Epithelial cell of esophagus (primary cell): ENCODE measurements at regions not wholly inside any gene's neighbourhood (a gene's known extent, or its start where the extent isn't known, plus 50 kb on each side); places are given as distances from the start of the nearest gene placed in this dataset.

Source experiments
- DNase-seq: peaks from one replicate; pipeline ENCODE4 v3.0.0; 2010; ENCODE audit warnings: low read depth
- H3K4me3 ChIP-seq: 2 replicates; pipeline ENCODE4 v1.5.1; 2011; ENCODE audit warnings: mild to moderate bottlenecking, low read length, control low read depth
- CTCF ChIP-seq: IDR thresholded peaks from 2 replicates; pipeline ENCODE4 v1.5.1; 2011; ENCODE audit warnings: low read depth, mild to moderate bottlenecking, low read length, control low read depth, inconsistent platforms; ENCODE audit not compliant: insufficient read depth; ENCODE audit errors: missing control alignments

GRCh38 chr4:8775751-8776355 is 95.8 kb downstream of the HMX1 start:
- H3K4me3 ChIP-seq: no peak overlapping the region
- TF ChIP-seq CTCF: no peak
- no peak for DNase-seq

GRCh38 chr4:8775121-8775520 is 96.5 kb downstream of the HMX1 start:
- no peak for DNase-seq
- no peak overlapping the region for H3K4me3 ChIP-seq
- no peak for TF ChIP-seq CTCF

- no peak for TF ChIP-seq CTCF
- DNase-seq: no peak
- H3K4me3 ChIP-seq: no peak overlapping the region
These were observed 97.6 kb downstream of the HMX1 start for GRCh38 chr4:8774071-8774470.

GRCh38 chr4:8773124-8773931 is 98.3 kb downstream of the HMX1 start:
- no peak for DNase-seq
- no peak for TF ChIP-seq CTCF
- H3K4me3 ChIP-seq: no peak overlapping the region

- DNase-seq: no peak
- TF ChIP-seq CTCF: no peak
These were observed 99.0 kb downstream of the HMX1 start for GRCh38 chr4:8772499-8773123.

GRCh38 chr4:8771666-8772065 is 100.0 kb downstream of the HMX1 start:
- DNase-seq: no peak
- no peak overlapping the region for H3K4me3 ChIP-seq
- TF ChIP-seq CTCF: no peak

More at GRCh38 chr4:8772499-8773123, 99.0 kb downstream of the HMX1 start:
- no peak overlapping the region for H3K4me3 ChIP-seq
